ENCODE measurements at regions not wholly inside any gene's neighbourhood (a gene's known extent, or its start where the extent isn't known, plus 50 kb on each side); places are given as distances from the start of the nearest gene placed in this dataset.

DNA sequence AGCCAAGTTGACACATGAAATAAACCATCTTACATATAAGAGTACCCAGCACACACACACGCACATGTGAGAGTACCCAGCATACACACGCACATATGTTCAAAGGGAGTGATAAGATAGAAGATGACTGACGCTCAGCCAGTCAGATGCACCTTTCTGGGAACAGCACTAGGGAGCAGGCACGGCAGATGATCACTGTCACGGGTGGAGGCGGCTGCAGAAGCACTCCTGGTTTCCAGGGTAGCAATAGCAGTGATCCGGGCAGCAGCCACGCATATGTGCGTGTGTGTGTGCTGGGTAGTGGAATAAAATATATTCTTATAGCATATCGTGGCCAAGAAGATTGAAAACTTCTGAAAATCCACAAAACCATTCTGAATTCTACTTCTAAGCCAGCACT is 85.8 kb upstream of the NAMPT start:
- TF ChIP-seq, protein P1, sequence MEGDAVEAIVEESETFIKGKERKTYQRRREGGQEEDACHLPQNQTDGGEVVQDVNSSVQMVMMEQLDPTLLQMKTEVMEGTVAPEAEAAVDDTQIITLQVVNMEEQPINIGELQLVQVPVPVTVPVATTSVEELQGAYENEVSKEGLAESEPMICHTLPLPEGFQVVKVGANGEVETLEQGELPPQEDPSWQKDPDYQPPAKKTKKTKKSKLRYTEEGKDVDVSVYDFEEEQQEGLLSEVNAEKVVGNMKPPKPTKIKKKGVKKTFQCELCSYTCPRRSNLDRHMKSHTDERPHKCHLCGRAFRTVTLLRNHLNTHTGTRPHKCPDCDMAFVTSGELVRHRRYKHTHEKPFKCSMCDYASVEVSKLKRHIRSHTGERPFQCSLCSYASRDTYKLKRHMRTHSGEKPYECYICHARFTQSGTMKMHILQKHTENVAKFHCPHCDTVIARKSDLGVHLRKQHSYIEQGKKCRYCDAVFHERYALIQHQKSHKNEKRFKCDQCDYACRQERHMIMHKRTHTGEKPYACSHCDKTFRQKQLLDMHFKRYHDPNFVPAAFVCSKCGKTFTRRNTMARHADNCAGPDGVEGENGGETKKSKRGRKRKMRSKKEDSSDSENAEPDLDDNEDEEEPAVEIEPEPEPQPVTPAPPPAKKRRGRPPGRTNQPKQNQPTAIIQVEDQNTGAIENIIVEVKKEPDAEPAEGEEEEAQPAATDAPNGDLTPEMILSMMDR (IDR thresholded peaks at IDR 0.05) = no peak
- TF ChIP-seq POLR2A (IDR thresholded peaks at IDR 0.05) = no peak
